ENCODE measurements at regions not wholly inside any gene's neighbourhood (a gene's known extent, or its start where the extent isn't known, plus 50 kb on each side); places are given as distances from the start of the nearest gene placed in this dataset. TPM values are rescaled to one million over a fixed set of nuclear protein-coding genes. Genes with fewer than 3 reads are reported as not detected.

DNA sequence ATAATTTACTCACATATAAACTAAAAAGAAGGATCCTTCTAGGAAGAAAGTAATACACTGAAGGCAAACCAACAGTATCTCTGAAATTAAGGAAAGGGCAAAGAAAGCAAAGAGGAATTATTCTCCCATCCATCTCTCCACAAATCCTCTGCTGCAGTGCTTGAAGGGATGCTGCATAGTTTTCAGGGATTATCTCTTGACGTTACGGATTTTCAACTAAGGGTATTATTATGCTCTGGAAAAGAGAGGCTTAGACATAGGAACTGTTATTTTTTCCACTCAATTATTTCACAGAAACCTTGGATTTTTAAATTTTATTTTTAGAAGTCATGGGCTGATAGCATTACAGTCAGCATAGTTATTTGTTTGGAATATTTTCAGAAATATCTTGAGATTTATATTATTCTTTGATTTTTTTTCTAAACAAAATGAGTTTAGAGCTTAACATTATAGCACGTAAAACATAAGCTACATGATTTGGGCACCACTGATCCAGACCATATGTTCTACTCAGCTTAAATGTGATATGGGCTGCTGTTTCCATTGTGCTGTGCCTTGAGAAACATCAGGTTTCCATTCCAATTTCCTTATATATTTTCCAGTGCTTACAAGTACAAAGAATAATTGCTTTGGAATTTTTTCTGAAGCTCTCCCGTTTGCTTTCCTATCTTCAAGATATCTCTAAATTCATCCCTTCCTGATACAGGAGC, 57.9 kb upstream of the DCN start:
- Histone ChIP-seq H3K4me3 (no peak overlapping the region), H3K4me1 (no peaks in the 10 kb centered on the region), H3K27me3 (no peaks in the 10 kb centered on the region), H3K36me3 (no peaks in the 10 kb centered on the region), H3K9me3 (no peaks in the 10 kb centered on the region), H3K27ac (peak overlapping the region; percentile 63)
- intact Hi-C loops (cut with DNase I), result no loop called here
- DNase-seq (ENCODE audit: extremely low spot score in 2 of 2), result no peak
- TF ChIP-seq POLR2AphosphoS5 (IDR thresholded peaks at IDR 0.05; ENCODE audit: insufficient read depth in 1 of 2, low read depth in 1 of 2) (no peak), POLR2A (IDR thresholded peaks at IDR 0.05) (no peak)

DNA sequence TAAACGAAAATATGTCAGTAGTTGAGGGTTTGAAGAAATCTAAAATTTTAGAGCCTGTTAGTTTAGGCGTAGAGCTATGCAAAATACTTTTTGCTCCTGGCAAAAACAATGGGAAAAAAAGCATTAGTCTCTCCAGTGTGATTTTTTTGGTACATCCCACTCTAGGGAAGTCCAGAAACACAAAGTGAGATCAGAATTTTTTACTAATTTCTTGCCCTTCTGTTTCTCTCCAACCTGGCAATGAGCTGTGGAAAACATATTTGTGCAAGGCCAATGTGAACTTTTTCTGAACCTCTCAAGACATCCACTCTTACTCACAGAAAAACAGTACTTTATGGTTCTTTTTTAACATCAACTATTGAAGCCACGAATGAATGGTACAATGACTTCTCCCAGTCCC, 56.9 kb upstream of the DCN start:
- TF ChIP-seq POLR2AphosphoS5 (IDR thresholded peaks at IDR 0.05; ENCODE audit: insufficient read depth in 1 of 2, low read depth in 1 of 2), result no peak
- no peak for TF ChIP-seq POLR2A (IDR thresholded peaks at IDR 0.05)
- TF ChIP-seq, protein P1, sequence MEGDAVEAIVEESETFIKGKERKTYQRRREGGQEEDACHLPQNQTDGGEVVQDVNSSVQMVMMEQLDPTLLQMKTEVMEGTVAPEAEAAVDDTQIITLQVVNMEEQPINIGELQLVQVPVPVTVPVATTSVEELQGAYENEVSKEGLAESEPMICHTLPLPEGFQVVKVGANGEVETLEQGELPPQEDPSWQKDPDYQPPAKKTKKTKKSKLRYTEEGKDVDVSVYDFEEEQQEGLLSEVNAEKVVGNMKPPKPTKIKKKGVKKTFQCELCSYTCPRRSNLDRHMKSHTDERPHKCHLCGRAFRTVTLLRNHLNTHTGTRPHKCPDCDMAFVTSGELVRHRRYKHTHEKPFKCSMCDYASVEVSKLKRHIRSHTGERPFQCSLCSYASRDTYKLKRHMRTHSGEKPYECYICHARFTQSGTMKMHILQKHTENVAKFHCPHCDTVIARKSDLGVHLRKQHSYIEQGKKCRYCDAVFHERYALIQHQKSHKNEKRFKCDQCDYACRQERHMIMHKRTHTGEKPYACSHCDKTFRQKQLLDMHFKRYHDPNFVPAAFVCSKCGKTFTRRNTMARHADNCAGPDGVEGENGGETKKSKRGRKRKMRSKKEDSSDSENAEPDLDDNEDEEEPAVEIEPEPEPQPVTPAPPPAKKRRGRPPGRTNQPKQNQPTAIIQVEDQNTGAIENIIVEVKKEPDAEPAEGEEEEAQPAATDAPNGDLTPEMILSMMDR (IDR thresholded peaks at IDR 0.05), result no peak
- Histone ChIP-seq H3K27me3 (no peaks in the 10 kb centered on the region), H3K4me3 (no peak overlapping the region), H3K9me3 (no peaks in the 10 kb centered on the region), H3K4me1 (no peaks in the 10 kb centered on the region), H3K36me3 (no peaks in the 10 kb centered on the region), H3K27ac (peak overlapping the region; percentile 63)
- intact Hi-C loops (cut with DNase I), result no loop called here
- DNase-seq (ENCODE audit: extremely low spot score in 2 of 2), result no peak

Small RNA genes lying in the stretch of these regions (small RNA-seq; reads per million reads assigned to genes)
- gene AC090049.2 (not detected), gene RF02110 (not detected)
